Neural cell (in vitro differentiated cells): ENCODE measurements at regions not wholly inside any gene's neighbourhood (a gene's known extent, or its start where the extent isn't known, plus 50 kb on each side); places are given as distances from the start of the nearest gene placed in this dataset.

Source experiments
- H2AFZ ChIP-seq: fragments of 200-600, 300-800 bp; sonication (generic), shearing (Covaris generic); 2 replicates; pipeline ENCODE4 v1.6.0; 2014; ENCODE audit warnings: low read depth, mild to moderate bottlenecking, antibody characterized with exemption, low read length, moderate library complexity
- H3F3A ChIP-seq: fragments of 200-600 bp; shearing (Covaris generic); 2 replicates; pipeline ENCODE4 v1.6.1; 2016; ENCODE audit warnings: mild to moderate bottlenecking, moderate library complexity, mixed read lengths, antibody characterized with exemption, low read length; ENCODE audit not compliant: insufficient read depth, poor library complexity, severe bottlenecking
- H3K27ac ChIP-seq: fragments of 200-600, 300-800 bp; sonication (generic), shearing (Covaris generic); 2 replicates; pipeline ENCODE4 v1.5.1; 2014; ENCODE audit warnings: mild to moderate bottlenecking, low read length, moderate library complexity
- H3K27me3 ChIP-seq: fragments of 300-800, 200-600 bp; sonication (generic), shearing (Covaris generic); 2 replicates; pipeline ENCODE4 v1.6.0; 2014; ENCODE audit warnings: mild to moderate bottlenecking, low read depth, low read length, moderate library complexity; ENCODE audit not compliant: insufficient read depth
- H3K36me3 ChIP-seq: fragments of 300-800, 200-600 bp; sonication (generic), shearing (Covaris generic); 2 replicates; pipeline ENCODE4 v1.5.1; 2014; ENCODE audit warnings: mild to moderate bottlenecking, antibody characterized with exemption, low read length, moderate library complexity; ENCODE audit not compliant: insufficient read depth
- H3K4me2 ChIP-seq: fragments of 300-800, 200-600 bp; sonication (generic), shearing (Covaris generic); 2 replicates; pipeline ENCODE4 v1.6.0; 2014; ENCODE audit warnings: mild to moderate bottlenecking, low read length
- H3K4me3 ChIP-seq: fragments of 300-800, 200-600 bp; sonication (generic), shearing (Covaris generic); 2 replicates; pipeline ENCODE4 v1.5.1; 2014; ENCODE audit warnings: mild to moderate bottlenecking, low read length, moderate library complexity
- H3K79me2 ChIP-seq: fragments of 200-600 bp; shearing (Covaris generic); replicated peaks from 2 replicates; pipeline ENCODE4 v1.6.0; 2014; ENCODE audit warnings: mild to moderate bottlenecking, low read length, moderate library complexity; ENCODE audit not compliant: insufficient read depth
- H3K9ac ChIP-seq: fragments of 300-800, 200-600 bp; sonication (generic), shearing (Covaris generic); 2 replicates; pipeline ENCODE4 v1.6.1; 2016; ENCODE audit warnings: mild to moderate bottlenecking, low read length, mixed read lengths
- H3K9me2 ChIP-seq: fragments of 200-600 bp; shearing (Covaris generic); 2 replicates; pipeline ENCODE4 v1.6.1; 2016; ENCODE audit warnings: mild to moderate bottlenecking, low read length, mixed read lengths; ENCODE audit not compliant: insufficient read depth
- H3K9me3 ChIP-seq: fragments of 200-600, 300-800 bp; sonication (generic), shearing (Covaris generic); 2 replicates; pipeline ENCODE4 v1.6.1; 2016; ENCODE audit warnings: mild to moderate bottlenecking, mixed run types, low read length, moderate library complexity, mixed read lengths
- H4K20me1 ChIP-seq: fragments of 200-600 bp; shearing (Covaris generic); 2 replicates; pipeline ENCODE4 v1.6.1; 2016; ENCODE audit warnings: mild to moderate bottlenecking, mixed run types; ENCODE audit not compliant: insufficient read depth
- CTCF ChIP-seq: fragments of 450-650 bp; IDR thresholded peaks from 2 replicates; pipeline ENCODE4 v1.5.1; 2014; ENCODE audit warnings: antibody characterized with exemption, mild to moderate bottlenecking, moderate library complexity; ENCODE audit not compliant: poor library complexity, severe bottlenecking
- EP300 ChIP-seq: fragments of 450-650 bp; conservative IDR thresholded peaks from 2 replicates; pipeline ENCODE4 v1.6.1; 2014; ENCODE audit warnings: antibody characterized with exemption, mild to moderate bottlenecking, moderate library complexity; ENCODE audit not compliant: poor library complexity, severe bottlenecking
- EZH2 ChIP-seq: fragments of 200-600, 300-800 bp; shearing (Covaris generic), sonication (generic); IDR thresholded peaks from 2 replicates; pipeline ENCODE4 v1.6.1; 2014; ENCODE audit warnings: antibody characterized with exemption, low read length, borderline replicate concordance, mild to moderate bottlenecking; ENCODE audit not compliant: insufficient read depth, poor library complexity, severe bottlenecking
- MXI1 ChIP-seq: fragments of 450-650 bp; conservative IDR thresholded peaks from 2 replicates; pipeline ENCODE4 v1.6.1; 2014; ENCODE audit warnings: antibody characterized with exemption, mild to moderate bottlenecking; ENCODE audit not compliant: poor library complexity, severe bottlenecking
- POLR2AphosphoS5 ChIP-seq: IDR thresholded peaks from 2 replicates; pipeline ENCODE4 v1.6.1; 2012
- RAD21 ChIP-seq: fragments of 450-650 bp; conservative IDR thresholded peaks from 2 replicates; pipeline ENCODE4 v1.6.1; 2014; ENCODE audit warnings: antibody characterized with exemption, mild to moderate bottlenecking, moderate library complexity
- REST ChIP-seq: IDR thresholded peaks from 2 replicates; pipeline ENCODE4 v1.6.1; 2012; ENCODE audit warnings: borderline replicate concordance
- SMC3 ChIP-seq: fragments of 450-650 bp; conservative IDR thresholded peaks from 2 replicates; pipeline ENCODE4 v1.6.1; 2014; ENCODE audit warnings: antibody characterized with exemption, mild to moderate bottlenecking, moderate library complexity; ENCODE audit not compliant: poor library complexity
- TAF1 ChIP-seq: IDR thresholded peaks from 2 replicates; pipeline ENCODE4 v1.6.1; 2012; ENCODE audit warnings: low read depth

GRCh38 chr11:80320226-80320625 lies 879.4 kb upstream of the TENM4 start:
- Histone ChIP-seq H3K27me3 (no peaks in the 10 kb centered on the region), H3K9me3 (no peaks in the 10 kb centered on the region), H3K36me3 (no peaks in the 10 kb centered on the region), H3K4me2 (no peak overlapping the region), H3K79me2 (no peaks in the 10 kb centered on the region), H3K9ac (no peak overlapping the region), H3K27ac (no peak overlapping the region), H3K4me3 (no peak overlapping the region), H4K20me1 (no peaks in the 10 kb centered on the region), H3K9me2 (no peaks in the 10 kb centered on the region), H3F3A (no peaks in the 10 kb centered on the region), H2AFZ (no peak overlapping the region)
- TF ChIP-seq EZH2 (no peak), CTCF (no peak)

GRCh38 chr11:80317612-80318011 lies 876.8 kb upstream of the TENM4 start:
- Histone ChIP-seq H3K79me2 (no peaks in the 10 kb centered on the region), H3K9me3 (no peaks in the 10 kb centered on the region), H3K4me3 (no peak overlapping the region), H3K9ac (no peak overlapping the region), H4K20me1 (no peaks in the 10 kb centered on the region), H3K36me3 (no peaks in the 10 kb centered on the region), H3K27ac (no peak overlapping the region), H3F3A (no peaks in the 10 kb centered on the region), H3K9me2 (no peaks in the 10 kb centered on the region), H2AFZ (no peak overlapping the region), H3K4me2 (no peak overlapping the region), H3K27me3 (no peaks in the 10 kb centered on the region)
- TF ChIP-seq POLR2AphosphoS5, result no peak
- TF ChIP-seq CTCF, result no peak
- no peak for TF ChIP-seq SMC3
- TF ChIP-seq EP300, result no peak
- no peak for TF ChIP-seq MXI1
- no peak for TF ChIP-seq RAD21
- TF ChIP-seq TAF1, result no peak
- no peak for TF ChIP-seq EZH2
- TF ChIP-seq REST, result no peak
